ENCODE measurements at regions not wholly inside any gene's neighbourhood (a gene's known extent, or its start where the extent isn't known, plus 50 kb on each side); places are given as distances from the start of the nearest gene placed in this dataset.

DNA sequence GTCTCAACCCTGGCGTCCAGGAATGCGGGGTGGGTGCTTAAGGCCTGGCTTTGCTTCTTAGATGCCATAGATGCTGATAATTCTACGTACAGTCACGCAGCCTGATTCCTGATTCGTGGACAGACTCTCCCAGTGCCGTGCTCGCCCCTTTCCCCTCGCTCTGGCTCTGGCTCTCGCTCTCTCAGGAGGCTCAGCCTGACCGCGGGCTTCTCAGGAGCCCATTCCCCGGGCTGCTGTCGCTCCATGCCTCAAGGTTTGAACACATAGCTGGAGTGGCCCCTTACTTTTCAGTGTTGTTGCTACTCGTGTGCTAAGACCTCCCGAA, 59.2 kb upstream of the ZC4H2 start:
- no peaks in the 10 kb centered on the region for H3K4me1 ChIP-seq
- Mint-ChIP-seq H3K4me1 (ENCODE audit: low read depth, unreplicated experiment) (peaks cover 8% of the 10 kb centered on the region), H3K27ac (ENCODE audit: unreplicated experiment) (peak overlapping the region; percentile 70), H3K36me3 (ENCODE audit: insufficient read depth, unreplicated experiment) (peaks cover 7% of the 10 kb centered on the region), H3K27me3 (ENCODE audit: insufficient read depth, unreplicated experiment) (no peaks in the 10 kb centered on the region), H3K9me3 (ENCODE audit: unreplicated experiment) (no peaks in the 10 kb centered on the region), H3K4me3 (ENCODE audit: unreplicated experiment) (peak overlapping the region; percentile 77)
- CTCF ChIA-PET: interaction anchor here (2.4 kb wide), 1 partner anchor 161 kb away, joined by 14 read pairs; no protein-coding TSS in a partner anchor
- H3K27me3 ChIP-seq (replicated peaks; ENCODE audit: control insufficient read depth, insufficient read depth, low read length): no peaks in the 10 kb centered on the region
- intact Hi-C loops (cut with micrococcal nuclease; ENCODE audit: unreplicated experiment): loop anchor here (5.0 to 10.0 kb wide), 2 partner anchors 59 to 492 kb away; no protein-coding TSS in a partner anchor
- BruUV-seq (replicated peaks): no TSS peak
- no peaks in the 10 kb centered on the region for H3K9me3 ChIP-seq
- DNase-seq: peak in 1 of 2 experiments; percentile 42
- H3K36me3 ChIP-seq (ENCODE audit: control insufficient read depth, insufficient read depth, low read length): no peaks in the 10 kb centered on the region
- H3K4me3 ChIP-seq (ENCODE audit: low read depth, low read length): peak overlapping the region; percentile 75
- TF ChIP-seq, protein P1, sequence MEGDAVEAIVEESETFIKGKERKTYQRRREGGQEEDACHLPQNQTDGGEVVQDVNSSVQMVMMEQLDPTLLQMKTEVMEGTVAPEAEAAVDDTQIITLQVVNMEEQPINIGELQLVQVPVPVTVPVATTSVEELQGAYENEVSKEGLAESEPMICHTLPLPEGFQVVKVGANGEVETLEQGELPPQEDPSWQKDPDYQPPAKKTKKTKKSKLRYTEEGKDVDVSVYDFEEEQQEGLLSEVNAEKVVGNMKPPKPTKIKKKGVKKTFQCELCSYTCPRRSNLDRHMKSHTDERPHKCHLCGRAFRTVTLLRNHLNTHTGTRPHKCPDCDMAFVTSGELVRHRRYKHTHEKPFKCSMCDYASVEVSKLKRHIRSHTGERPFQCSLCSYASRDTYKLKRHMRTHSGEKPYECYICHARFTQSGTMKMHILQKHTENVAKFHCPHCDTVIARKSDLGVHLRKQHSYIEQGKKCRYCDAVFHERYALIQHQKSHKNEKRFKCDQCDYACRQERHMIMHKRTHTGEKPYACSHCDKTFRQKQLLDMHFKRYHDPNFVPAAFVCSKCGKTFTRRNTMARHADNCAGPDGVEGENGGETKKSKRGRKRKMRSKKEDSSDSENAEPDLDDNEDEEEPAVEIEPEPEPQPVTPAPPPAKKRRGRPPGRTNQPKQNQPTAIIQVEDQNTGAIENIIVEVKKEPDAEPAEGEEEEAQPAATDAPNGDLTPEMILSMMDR (IDR thresholded peaks at IDR 0.05; ENCODE audit: insufficient read depth in 1 of 2, low read depth in 1 of 2, low read length in 1 of 2, severe bottlenecking in 1 of 2, unreplicated experiment in 1 of 2): no peak
- POLR2A ChIA-PET: no interaction called here

DNA sequence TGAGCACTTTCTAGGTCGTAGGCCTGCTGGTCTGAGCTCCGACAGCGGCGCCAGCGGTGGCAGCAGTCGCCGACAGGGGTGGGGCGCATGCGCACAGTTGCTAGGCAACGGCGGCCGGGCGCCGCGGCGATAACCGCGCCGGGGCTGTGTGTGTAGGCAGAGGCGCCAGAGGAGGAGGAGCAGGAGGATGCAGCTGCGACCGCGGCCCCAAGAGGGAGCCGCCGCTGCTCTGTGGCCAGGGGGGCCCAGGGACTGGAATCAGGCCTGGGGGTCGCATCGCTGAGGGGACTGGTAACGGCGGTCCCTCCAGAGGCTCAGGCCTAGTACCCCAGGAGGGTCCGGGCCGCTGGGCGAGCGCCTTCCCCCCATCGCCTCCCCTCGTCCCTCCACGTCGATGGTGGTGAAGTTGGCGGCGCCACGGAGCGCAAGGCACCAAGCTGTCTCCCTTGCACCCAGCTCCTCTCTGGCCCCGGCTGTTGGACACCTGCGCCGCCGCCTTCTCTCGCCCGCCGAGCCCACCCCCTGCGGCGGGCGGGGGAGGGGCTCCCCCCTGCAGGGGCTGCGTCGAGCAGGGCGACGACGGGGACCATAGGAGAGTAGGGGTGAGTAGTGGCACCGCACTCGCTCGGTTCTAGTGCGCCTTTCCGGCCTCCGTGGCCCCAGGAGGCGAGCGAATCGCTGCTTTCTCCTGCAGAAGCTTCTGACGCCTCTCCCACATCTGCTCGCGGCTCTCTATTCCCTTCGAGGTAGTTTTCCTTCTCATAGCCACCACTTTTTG, 58.6 kb upstream of the ZC4H2 start, which contains the start of gene ZC3H12B:
TSS of gene ZC3H12B (plus strand) at position 159 of the 778 bp plus-strand sequence.
- H3K9me3 ChIP-seq: no peaks in the 10 kb centered on the region
- Mint-ChIP-seq H3K9me3 (ENCODE audit: unreplicated experiment) (no peaks in the 10 kb centered on the region), H3K4me3 (ENCODE audit: unreplicated experiment) (peak within 1 kb of the TSS; percentile 77), H3K36me3 (ENCODE audit: insufficient read depth, unreplicated experiment) (peaks cover 7% of the 10 kb centered on the region), H3K27me3 (ENCODE audit: insufficient read depth, unreplicated experiment) (no peaks in the 10 kb centered on the region), H3K27ac (ENCODE audit: unreplicated experiment) (peak within 1 kb of the TSS; percentile 87), H3K4me1 (ENCODE audit: low read depth, unreplicated experiment) (peaks cover 8% of the 10 kb centered on the region)
- H3K4me3 ChIP-seq (ENCODE audit: low read depth, low read length): peak within 1 kb of the TSS; percentile 75
- ChIA-PET CTCF (interaction anchor here (0.6 to 2.4 kb wide), 2 partner anchors 48 to 162 kb away, joined by 4 to 14 read pairs; no protein-coding TSS in a partner anchor), POLR2A (interaction anchor here (0.6 to 1.2 kb wide), 3 partner anchors 58 to 417 kb away, joined by 3 to 4 read pairs (median 3); partner anchors contain the start of gene ZC4H2)
- peak; percentile 84 to 86 for DNase-seq
- TF ChIP-seq, protein P1 (IDR thresholded peaks at IDR 0.05; ENCODE audit: insufficient read depth in 1 of 2, low read depth in 1 of 2, low read length in 1 of 2, severe bottlenecking in 1 of 2, unreplicated experiment in 1 of 2): peak; percentile 41 to 50
- no peaks in the 10 kb centered on the region for H3K4me1 ChIP-seq
- H3K27me3 ChIP-seq (replicated peaks; ENCODE audit: control insufficient read depth, insufficient read depth, low read length): no peaks in the 10 kb centered on the region
- no peaks in the 10 kb centered on the region for H3K36me3 ChIP-seq (ENCODE audit: control insufficient read depth, insufficient read depth, low read length)
- intact Hi-C loops (cut with micrococcal nuclease; ENCODE audit: unreplicated experiment): loop anchor here (1.0 to 10.0 kb wide), 5 partner anchors 59 to 492 kb away; partner anchors contain the start of gene ZC4H2
- no TSS peak for BruUV-seq (replicated peaks)

DNA sequence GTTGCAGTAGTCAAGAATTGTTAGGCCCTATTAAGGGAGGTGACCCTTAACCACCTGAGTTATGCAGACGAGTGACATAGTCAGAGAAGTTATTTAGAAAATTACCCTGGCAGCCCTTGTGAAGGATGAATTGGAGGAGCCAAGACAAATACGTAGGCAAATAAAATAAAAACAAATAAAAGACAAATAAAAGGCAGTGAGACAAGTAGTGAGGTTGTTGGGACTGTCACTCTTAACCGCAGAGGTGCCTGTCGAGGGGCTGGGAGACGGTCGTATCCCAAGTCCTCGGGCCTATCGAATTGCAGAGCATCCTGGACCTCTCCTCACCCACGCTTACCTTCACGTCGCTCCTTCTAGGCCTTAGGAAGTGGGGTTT, 58.0 kb upstream of the ZC4H2 start:
- intact Hi-C loops (cut with micrococcal nuclease; ENCODE audit: unreplicated experiment): loop anchor here (1.0 to 10.0 kb wide), 4 partner anchors 58 to 417 kb away; partner anchors contain the start of gene ZC4H2
- peak overlapping the region; percentile 87 for H3K27ac Mint-ChIP-seq (ENCODE audit: unreplicated experiment)
- Histone ChIP-seq H3K36me3 (ENCODE audit: control insufficient read depth, insufficient read depth, low read length) (no peaks in the 10 kb centered on the region), H3K4me1 (no peaks in the 10 kb centered on the region), H3K9me3 (no peaks in the 10 kb centered on the region), H3K4me3 (ENCODE audit: low read depth, low read length) (peak overlapping the region; percentile 75), H3K27me3 (replicated peaks; ENCODE audit: control insufficient read depth, insufficient read depth, low read length) (no peaks in the 10 kb centered on the region)
- ChIA-PET CTCF (interaction anchor here (2.4 kb wide), 1 partner anchor 162 kb away, joined by 14 read pairs; no protein-coding TSS in a partner anchor), POLR2A (interaction anchor here (0.6 to 1.2 kb wide), 3 partner anchors 58 to 417 kb away, joined by 3 to 4 read pairs (median 3); partner anchors contain the start of gene ZC4H2)
- no peaks in the 10 kb centered on the region for H3K9me3 Mint-ChIP-seq (ENCODE audit: unreplicated experiment)
- no peaks in the 10 kb centered on the region for H3K27me3 Mint-ChIP-seq (ENCODE audit: insufficient read depth, unreplicated experiment)
- TF ChIP-seq, protein P1 (IDR thresholded peaks at IDR 0.05; ENCODE audit: insufficient read depth in 1 of 2, low read depth in 1 of 2, low read length in 1 of 2, severe bottlenecking in 1 of 2, unreplicated experiment in 1 of 2): no peak
- peaks cover 7% of the 10 kb centered on the region for H3K36me3 Mint-ChIP-seq (ENCODE audit: insufficient read depth, unreplicated experiment)
- peaks cover 8% of the 10 kb centered on the region for H3K4me1 Mint-ChIP-seq (ENCODE audit: low read depth, unreplicated experiment)
- no TSS peak for BruUV-seq (replicated peaks)
- peak overlapping the region; percentile 77 for H3K4me3 Mint-ChIP-seq (ENCODE audit: unreplicated experiment)
- DNase-seq: peak in 1 of 2 experiments; percentile 0
